GM23338 (cell line): ENCODE measurements at regions not wholly inside any gene's neighbourhood (a gene's known extent, or its start where the extent isn't known, plus 50 kb on each side); places are given as distances from the start of the nearest gene placed in this dataset.

Source experiments
- ATAC-seq: fragments of 200-7000 bp; cut with Tn5 transposase; 3 replicates; pipeline ENCODE4 v1.9.1; 2020
- DNase-seq: peaks from one replicate; pipeline ENCODE4 v3.0.0-alpha.2; 2015; ENCODE audit warnings: low spot score
- H2AFZ ChIP-seq: fragments of 200-600 bp; sonication (generic); 2 replicates; pipeline ENCODE4 v1.8.0; 2016; ENCODE audit warnings: antibody characterized with exemption, mild to moderate bottlenecking, moderate library complexity
- H3F3A ChIP-seq: fragments of 200-600 bp; sonication (generic); replicated peaks from 2 replicates; pipeline ENCODE4 v1.8.0; 2017; ENCODE audit warnings: antibody characterized with exemption, mixed run types, low read depth
- H3K27ac ChIP-seq: fragments of 200-600 bp; sonication (generic); 2 replicates; pipeline ENCODE4 v1.6.1; 2016; ENCODE audit warnings: low read depth
- H3K27me3 ChIP-seq: fragments of 200-600 bp; sonication (generic); 2 replicates; pipeline ENCODE4 v1.8.0; 2016; ENCODE audit warnings: mild to moderate bottlenecking, mixed run types, moderate library complexity; ENCODE audit not compliant: insufficient read depth
- H3K36me3 ChIP-seq: fragments of 200-600 bp; sonication (generic); 2 replicates; pipeline ENCODE4 v1.8.0; 2016; ENCODE audit warnings: mild to moderate bottlenecking; ENCODE audit not compliant: insufficient read depth
- H3K4me1 ChIP-seq: fragments of 200-600 bp; sonication (generic); 2 replicates; pipeline ENCODE4 v1.8.0; 2016; ENCODE audit warnings: mild to moderate bottlenecking, moderate library complexity; ENCODE audit not compliant: insufficient read depth
- H3K4me2 ChIP-seq: fragments of 200-600 bp; sonication (generic); 2 replicates; pipeline ENCODE4 v1.7.1; 2017; ENCODE audit warnings: mixed run types
- H3K4me3 ChIP-seq: fragments of 200-600 bp; sonication (generic); 2 replicates; pipeline ENCODE4 v1.6.1; 2016; ENCODE audit warnings: mixed run types
- H3K79me2 ChIP-seq: fragments of 200-600 bp; sonication (generic); replicated peaks from 2 replicates; pipeline ENCODE4 v1.8.0; 2017; ENCODE audit warnings: mild to moderate bottlenecking; ENCODE audit not compliant: insufficient read depth
- H3K9me2 ChIP-seq: fragments of 200-600 bp; sonication (generic); 2 replicates; pipeline ENCODE4 v1.8.0; 2017; ENCODE audit not compliant: insufficient read depth
- H4K20me1 ChIP-seq: fragments of 200-600 bp; sonication (generic); replicated peaks from 2 replicates; pipeline ENCODE4 v1.8.0; 2017; ENCODE audit warnings: mild to moderate bottlenecking; ENCODE audit not compliant: insufficient read depth
- H3K27ac Mint-ChIP-seq: 2 replicates; pipeline ENCODE4 v1.8.0; 2020; ENCODE audit warnings: inconsistent platforms, mild to moderate bottlenecking, moderate library complexity, mixed read lengths
- H3K27me3 Mint-ChIP-seq: 3 replicates; pipeline ENCODE4 v1.8.0; 2022; ENCODE audit warnings: low read depth, mild to moderate bottlenecking, moderate library complexity, mixed read lengths, inconsistent platforms; ENCODE audit not compliant: insufficient read depth, poor library complexity
- H3K36me3 Mint-ChIP-seq: 3 replicates; pipeline ENCODE4 v1.8.0; 2021; ENCODE audit warnings: low read depth, mild to moderate bottlenecking, inconsistent platforms, moderate library complexity, mixed read lengths
- H3K4me1 Mint-ChIP-seq: 3 replicates; pipeline ENCODE4 v1.8.0; 2020; ENCODE audit warnings: mild to moderate bottlenecking, inconsistent platforms, mixed read lengths
- H3K4me3 Mint-ChIP-seq: 3 replicates; pipeline ENCODE4 v1.8.0; 2021; ENCODE audit warnings: moderate library complexity, mild to moderate bottlenecking, inconsistent platforms, mixed read lengths
- H3K9me3 Mint-ChIP-seq: 3 replicates; pipeline ENCODE4 v1.8.0; 2020; ENCODE audit warnings: moderate library complexity, mild to moderate bottlenecking, inconsistent platforms, mixed read lengths
- EZH2 ChIP-seq: fragments of 200-600 bp; sonication (generic); IDR thresholded peaks from one replicate; pipeline ENCODE4 v1.8.0; 2017; ENCODE audit warnings: antibody characterized with exemption, mild to moderate bottlenecking, low read depth; ENCODE audit not compliant: unreplicated experiment
- EZH2phosphoT487 ChIP-seq: fragments of 200-600 bp; sonication (generic); IDR thresholded peaks from one replicate; pipeline ENCODE4 v1.8.1; 2018; ENCODE audit warnings: antibody characterized with exemption; ENCODE audit not compliant: unreplicated experiment
- NANOG ChIP-seq: IDR thresholded peaks from 2 replicates; pipeline ENCODE4 v1.6.1; 2016; ENCODE audit warnings: antibody characterized with exemption, borderline replicate concordance
- REST ChIP-seq: IDR thresholded peaks from one replicate; pipeline ENCODE4 v1.6.1; 2018; ENCODE audit warnings: antibody characterized with exemption; ENCODE audit not compliant: unreplicated experiment
- STAT1 ChIP-seq: IDR thresholded peaks from one replicate; pipeline ENCODE4 v1.6.1; 2016; ENCODE audit warnings: antibody characterized with exemption; ENCODE audit not compliant: unreplicated experiment
- ZNF114 ChIP-seq: fragments of 250-450 bp; sonication (Bioruptor Pico); IDR thresholded peaks from 2 replicates; pipeline ENCODE4 v1.5.0; 2020; ENCODE audit warnings: mild to moderate bottlenecking, moderate library complexity
- ZNF331 ChIP-seq: fragments of 250-450 bp; sonication (Bioruptor Pico); IDR thresholded peaks from 2 replicates; pipeline ENCODE4 v1.5.0; 2020; ENCODE audit warnings: low read depth, mild to moderate bottlenecking, moderate library complexity
- TF ChIP-seq, protein P1 (sequence below), 2 experiments: fragments of 200-600 bp in 1 of 2; sonication (generic) in 1 of 2; conservative IDR thresholded peaks; 2 replicates each; pipeline versions ENCODE4 v1.5.1 to v1.6.1; 2016 to 2017; ENCODE audit warnings: antibody characterized with exemption in 2 of 2, low read depth in 2 of 2, mild to moderate bottlenecking in 2 of 2, moderate library complexity in 1 of 2

DNA sequence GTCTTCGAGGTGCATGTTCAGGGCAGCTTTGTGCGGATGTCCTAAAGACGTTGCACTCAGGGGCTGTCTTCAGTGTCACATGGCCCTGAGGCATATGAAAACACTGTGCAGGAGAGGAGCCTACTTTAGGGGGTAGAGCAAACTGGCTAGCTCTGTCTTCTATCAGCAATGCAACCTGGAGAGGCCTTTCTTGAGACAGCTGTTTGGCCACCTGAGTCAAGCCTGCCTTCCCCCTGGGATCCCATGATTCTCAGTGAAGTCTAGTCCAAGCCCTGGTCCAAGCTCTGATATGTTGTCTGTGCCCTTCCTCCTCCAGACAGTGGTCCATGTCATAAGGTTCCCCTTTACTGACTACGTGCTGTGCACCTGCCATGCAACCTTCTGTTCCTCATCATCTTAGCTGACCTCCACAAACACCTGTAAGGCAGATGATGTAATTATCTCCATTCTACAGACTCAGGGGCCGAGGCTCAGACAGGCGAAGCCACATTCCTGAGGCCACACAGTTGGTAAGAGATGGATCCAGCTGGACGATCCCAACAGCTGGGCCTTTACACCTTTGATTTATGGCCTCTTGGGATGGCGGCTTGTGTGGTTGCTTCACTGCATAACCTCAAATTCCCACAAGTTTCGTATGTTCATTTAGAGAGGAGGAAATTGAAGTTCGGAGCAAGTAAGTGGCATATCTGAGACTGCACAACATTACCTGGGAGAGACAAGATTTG, 109.9 kb downstream of the COPS8 start (continued):
- TF ChIP-seq EZH2 (no peak), ZNF114 (no peak), EZH2phosphoT487 (no peak), REST (no peak), STAT1 (no peak)
- TF ChIP-seq, protein P1, sequence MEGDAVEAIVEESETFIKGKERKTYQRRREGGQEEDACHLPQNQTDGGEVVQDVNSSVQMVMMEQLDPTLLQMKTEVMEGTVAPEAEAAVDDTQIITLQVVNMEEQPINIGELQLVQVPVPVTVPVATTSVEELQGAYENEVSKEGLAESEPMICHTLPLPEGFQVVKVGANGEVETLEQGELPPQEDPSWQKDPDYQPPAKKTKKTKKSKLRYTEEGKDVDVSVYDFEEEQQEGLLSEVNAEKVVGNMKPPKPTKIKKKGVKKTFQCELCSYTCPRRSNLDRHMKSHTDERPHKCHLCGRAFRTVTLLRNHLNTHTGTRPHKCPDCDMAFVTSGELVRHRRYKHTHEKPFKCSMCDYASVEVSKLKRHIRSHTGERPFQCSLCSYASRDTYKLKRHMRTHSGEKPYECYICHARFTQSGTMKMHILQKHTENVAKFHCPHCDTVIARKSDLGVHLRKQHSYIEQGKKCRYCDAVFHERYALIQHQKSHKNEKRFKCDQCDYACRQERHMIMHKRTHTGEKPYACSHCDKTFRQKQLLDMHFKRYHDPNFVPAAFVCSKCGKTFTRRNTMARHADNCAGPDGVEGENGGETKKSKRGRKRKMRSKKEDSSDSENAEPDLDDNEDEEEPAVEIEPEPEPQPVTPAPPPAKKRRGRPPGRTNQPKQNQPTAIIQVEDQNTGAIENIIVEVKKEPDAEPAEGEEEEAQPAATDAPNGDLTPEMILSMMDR (conservative IDR thresholded peaks at IDR 0.05; ENCODE audit: low read depth in 2 of 2): no peak

DNA sequence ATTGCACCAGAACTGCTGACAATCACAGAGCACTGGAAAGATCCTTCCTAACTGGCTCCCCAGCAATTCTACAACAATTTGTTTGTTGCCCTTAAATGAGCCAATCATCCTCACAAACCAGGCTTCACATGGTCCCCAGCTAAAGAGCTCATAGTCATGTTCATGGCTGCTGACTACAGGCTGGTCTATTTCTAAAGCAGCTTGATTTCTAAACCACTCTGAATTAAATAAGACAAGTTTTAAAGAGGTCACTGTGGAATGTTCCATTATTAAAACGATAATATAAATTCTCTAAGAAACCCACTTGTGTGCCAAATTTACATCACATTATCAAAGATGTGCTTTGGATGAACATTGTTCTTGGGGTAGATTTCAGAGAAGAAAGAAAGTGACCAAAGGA, 110.7 kb downstream of the COPS8 start:
- Histone ChIP-seq H3K4me3 (no peak overlapping the region), H3K4me2 (no peak overlapping the region), H4K20me1 (no peaks in the 10 kb centered on the region), H2AFZ (no peak overlapping the region), H3K79me2 (no peaks in the 10 kb centered on the region), H3K9me2 (peaks cover 32% of the 10 kb centered on the region), H3K27me3 (no peaks in the 10 kb centered on the region), H3K27ac (no peak overlapping the region), H3K4me1 (peaks cover 27% of the 10 kb centered on the region), H3F3A (no peaks in the 10 kb centered on the region; the same call in none of the 2 replicates), H3K36me3 (peaks cover 4% of the 10 kb centered on the region; the same call in 1 of the 2 replicates)
- H3K27ac Mint-ChIP-seq: no peak overlapping the region
- ATAC-seq (no peak), DNase-seq (no peak)
- peaks cover 9% of the 10 kb centered on the region for H3K27me3 Mint-ChIP-seq
- no peak overlapping the region for H3K4me3 Mint-ChIP-seq
- H3K36me3 Mint-ChIP-seq: peaks cover 22% of the 10 kb centered on the region
- peaks cover 30% of the 10 kb centered on the region for H3K9me3 Mint-ChIP-seq
- H3K4me1 Mint-ChIP-seq: peaks cover 38% of the 10 kb centered on the region
- TF ChIP-seq ZNF114 (no peak), REST (no peak), STAT1 (no peak), ZNF331 (no peak), NANOG (no peak), EZH2 (no peak)
- TF ChIP-seq, protein P1 (conservative IDR thresholded peaks at IDR 0.05; ENCODE audit: low read depth in 2 of 2): no peak
